ENCODE measurements at regions not wholly inside any gene's neighbourhood (a gene's known extent, or its start where the extent isn't known, plus 50 kb on each side); places are given as distances from the start of the nearest gene placed in this dataset.

DNA sequence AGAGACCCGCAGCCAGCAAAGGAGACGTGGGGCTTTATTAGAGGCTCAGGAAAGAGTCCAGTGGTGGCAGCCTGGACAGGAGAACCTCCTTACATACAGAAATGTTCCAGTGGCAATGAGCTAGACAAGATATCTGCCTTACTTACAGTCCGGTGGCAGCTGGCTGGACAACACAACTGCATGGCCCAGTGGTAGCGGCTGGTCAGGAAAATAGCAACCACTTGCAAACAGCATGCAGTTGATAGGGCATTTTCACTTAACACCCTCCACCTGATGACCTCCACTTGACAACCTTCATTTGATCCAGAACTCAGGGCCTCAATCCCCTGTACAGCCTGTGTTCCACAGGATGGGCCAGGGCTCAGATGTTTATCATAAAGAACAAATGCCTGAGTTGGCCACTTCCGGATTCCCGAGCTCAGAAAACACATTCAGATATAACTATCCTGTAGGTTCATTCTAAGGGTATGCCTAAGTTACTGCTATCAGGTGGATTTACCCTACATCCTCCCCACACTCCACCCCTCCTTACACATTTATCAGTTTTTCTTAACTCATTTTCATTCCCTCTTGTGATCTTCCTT lies 63.3 kb upstream of the ITPRID2 start:
- no peak for DNase-seq (ENCODE audit: low read depth in 4 of 4, low spot score in 3 of 4)

DNA sequence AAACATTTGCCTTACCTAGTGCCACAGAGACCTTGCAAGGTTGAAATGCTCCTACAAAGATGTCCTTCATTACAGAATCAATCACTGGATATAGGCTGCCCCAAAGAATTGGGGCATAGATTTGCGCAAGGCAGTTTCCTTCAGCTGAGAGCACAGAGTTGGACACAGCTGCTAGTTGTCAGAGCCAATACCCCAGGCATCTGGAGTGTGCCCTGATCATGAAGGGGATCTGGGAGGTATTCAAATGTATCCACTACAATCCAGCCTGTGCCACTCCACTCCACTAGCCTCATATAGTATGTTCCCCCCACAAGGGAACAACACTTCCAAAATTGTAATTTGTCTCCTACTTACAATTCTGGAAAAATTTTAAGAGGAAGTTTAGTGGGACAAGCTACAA lies 62.3 kb upstream of the ITPRID2 start:
- DNase-seq (ENCODE audit: low read depth in 4 of 4, low spot score in 3 of 4) = no peak

DNA sequence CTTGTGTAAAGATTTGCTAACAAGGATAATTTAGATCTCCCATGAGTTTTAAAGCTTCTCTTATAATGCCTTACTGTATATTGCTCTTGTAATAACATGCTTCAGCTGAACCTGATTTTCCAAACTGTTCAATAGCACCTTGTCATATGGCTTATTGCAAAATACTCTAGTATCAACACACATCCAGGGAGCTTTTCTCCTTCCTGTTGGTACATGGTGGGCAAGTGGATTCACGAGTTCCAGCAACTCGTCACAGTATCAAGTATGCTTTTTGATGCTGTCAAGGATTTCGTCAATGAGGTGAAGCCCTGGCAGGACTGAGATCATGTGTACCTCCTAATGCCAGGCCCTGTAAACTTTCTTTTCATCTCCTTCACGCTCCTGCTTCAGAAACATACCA lies 59.5 kb upstream of the ITPRID2 start:
- DNase-seq (ENCODE audit: low read depth in 4 of 4, low spot score in 3 of 4) = no peak

DNA sequence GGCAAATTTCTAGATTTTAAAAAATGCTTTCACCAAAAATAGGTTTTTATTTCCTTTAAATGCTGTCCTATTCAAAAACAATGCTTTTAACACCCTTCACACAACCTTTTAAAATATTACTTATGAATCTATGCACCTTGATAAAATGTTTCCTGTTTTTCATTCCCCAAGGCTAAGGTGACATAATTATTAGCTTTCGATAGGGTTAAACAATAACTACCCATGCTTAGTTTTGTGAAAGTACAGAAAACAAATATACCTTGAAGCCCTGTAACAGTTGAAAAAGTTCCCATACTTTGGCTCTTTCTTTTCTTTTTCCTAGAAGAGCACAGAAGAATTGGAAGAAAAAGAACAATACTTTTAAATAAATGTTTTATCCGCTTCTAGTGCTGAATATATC lies 54.9 kb upstream of the ITPRID2 start:
- no peak for DNase-seq (ENCODE audit: low read depth in 4 of 4, low spot score in 3 of 4)

DNA sequence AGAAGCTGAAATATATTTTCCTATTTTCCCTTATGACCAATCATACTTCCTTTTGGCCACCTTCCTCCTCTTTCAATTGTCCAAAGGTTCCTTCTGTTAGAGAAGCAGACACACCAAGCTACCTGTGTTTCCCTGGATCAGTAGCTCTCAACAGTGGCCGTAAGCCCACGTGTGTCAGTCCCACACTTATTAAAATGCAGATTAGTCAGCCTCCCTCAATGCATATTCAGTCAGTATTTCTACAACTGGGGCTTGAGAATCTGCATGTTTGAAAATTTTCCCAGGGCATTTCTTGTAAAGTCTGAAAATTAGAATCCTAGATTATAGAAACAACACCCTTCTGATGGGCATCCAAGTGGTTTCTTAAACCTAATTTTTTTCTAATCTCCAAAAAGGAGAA lies 54.0 kb upstream of the ITPRID2 start:
- DNase-seq (ENCODE audit: low read depth in 4 of 4, low spot score in 3 of 4) = no peak

DNA sequence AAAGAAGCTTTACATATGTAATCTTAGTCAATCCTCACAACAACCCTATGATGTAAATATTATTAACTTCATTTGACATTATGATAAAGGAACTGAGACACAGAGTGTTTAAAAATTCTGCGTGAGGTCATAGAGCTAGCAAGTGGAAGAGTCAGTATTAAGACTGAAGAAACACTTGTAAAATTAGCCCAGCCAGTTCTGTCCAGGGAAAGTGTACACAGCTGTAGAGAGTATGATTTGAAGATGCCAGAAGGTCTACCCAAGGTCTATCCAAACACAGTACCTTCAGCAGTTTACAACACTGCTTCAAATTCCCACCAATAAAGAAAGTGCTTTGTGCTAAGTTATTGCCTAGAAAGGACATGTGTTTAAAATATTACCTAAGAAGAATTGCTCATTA lies 51.7 kb upstream of the ITPRID2 start:
- DNase-seq (ENCODE audit: low read depth in 4 of 4, low spot score in 3 of 4) = no peak

DNA sequence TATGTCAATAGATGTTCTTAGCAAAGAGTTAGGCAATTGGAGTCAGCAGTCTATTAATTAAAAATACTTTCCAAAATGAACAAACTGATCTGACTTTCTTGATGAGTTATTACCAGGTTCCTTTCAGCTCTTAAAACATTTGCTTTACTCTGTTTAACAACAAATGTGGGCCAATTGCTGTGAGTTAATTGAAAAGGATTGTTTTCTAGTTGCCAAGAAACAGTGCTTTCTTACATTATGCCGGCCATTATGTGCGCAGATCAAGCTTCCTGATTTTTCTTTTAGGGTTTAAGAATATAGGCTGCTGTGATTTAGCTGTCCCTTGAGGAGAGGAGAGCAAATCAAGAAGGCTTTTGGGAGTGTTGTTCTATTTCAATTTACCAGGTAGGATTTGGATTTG lies 50.5 kb upstream of the ITPRID2 start:
- no peak for DNase-seq (ENCODE audit: low read depth in 4 of 4, low spot score in 3 of 4)
